ENCODE measurements at regions not wholly inside any gene's neighbourhood (a gene's known extent, or its start where the extent isn't known, plus 50 kb on each side); places are given as distances from the start of the nearest gene placed in this dataset.

GRCh38 chr9:12923468-12924009 is 148.7 kb downstream of the LURAP1L start:
- TF ChIP-seq EZH2 (IDR thresholded peaks at IDR 0.05) (no peak), POLR2AphosphoS5 (IDR thresholded peaks at IDR 0.05; ENCODE audit: borderline replicate concordance, low read depth, low read length) (no peak)

Data from SK-N-MC (cell line).